Effector CD4-positive, alpha-beta T cell (primary cell): ENCODE measurements at regions not wholly inside any gene's neighbourhood (a gene's known extent, or its start where the extent isn't known, plus 50 kb on each side); places are given as distances from the start of the nearest gene placed in this dataset.

ENCODE experiments used
- DNase-seq: peaks from one replicate; pipeline ENCODE4 v3.0.0-alpha.2; 2020

GRCh38 chr18:2407961-2408360 lies 163.3 kb downstream of the METTL4 start:
- DNase-seq = no peak

DNA sequence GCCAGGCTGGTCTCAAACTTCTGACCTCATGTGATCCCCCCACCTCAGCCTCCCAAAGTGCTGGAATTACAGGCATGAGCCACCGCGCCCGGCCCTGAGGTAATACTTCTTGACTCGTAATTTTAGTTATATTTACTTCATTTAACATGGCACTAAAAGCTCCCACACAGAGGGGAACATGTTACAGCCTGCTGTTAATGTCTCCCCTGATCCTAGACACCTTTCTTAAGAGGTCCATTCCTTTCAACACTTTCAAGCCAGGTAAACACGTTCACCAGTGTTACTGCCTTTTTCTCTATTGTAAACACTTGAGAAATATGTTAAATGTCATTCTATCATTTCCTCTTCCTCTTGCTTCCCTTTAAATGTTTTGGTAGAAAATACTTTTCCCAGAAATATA lies 161.4 kb downstream of the METTL4 start:
- DNase-seq = no peak

DNA sequence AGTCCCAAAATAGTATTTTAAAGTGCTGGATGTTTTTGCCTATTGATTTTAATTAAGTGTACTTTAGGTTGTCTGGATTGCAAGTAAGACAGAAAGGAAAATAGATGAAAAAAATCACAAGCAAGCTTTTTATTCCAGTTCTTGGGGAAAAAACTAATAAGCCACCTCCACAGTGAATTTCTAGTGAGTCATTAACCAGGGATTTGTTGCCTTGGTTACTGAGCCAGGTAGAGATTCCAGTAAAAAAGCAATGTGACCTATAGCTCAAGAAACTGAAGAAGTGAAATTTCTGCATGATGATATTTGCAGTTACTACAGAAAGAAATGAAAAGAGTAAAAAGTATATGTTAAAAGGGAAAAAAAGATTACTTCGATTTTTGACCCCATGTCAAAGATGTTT lies 160.6 kb downstream of the METTL4 start:
- no peak for DNase-seq

DNA sequence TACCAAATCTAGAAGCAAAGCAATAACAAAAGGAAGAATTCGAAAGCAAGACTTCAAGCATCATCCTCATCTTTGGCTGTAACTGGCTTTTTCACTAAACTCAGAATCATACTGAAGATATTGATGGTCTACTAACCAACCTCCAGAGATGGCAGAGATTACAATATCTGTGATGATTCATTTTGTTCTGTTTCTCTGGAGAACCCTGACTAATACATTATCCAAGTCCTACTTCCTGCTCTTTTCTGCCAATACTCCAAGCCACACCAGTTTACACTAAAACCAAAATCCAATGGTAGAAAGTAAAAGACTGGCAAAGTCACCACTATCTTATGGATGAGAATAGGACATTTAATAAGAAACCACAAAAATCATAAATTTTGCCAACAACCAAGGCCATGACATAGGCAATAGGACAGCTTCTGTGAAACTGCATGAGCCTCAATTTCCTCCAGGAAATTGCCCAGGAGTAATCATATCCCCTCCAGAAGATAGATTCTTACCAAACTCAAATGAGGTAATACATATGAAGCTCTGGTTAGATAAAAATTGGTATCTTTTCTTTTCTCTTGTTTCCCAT lies 159.8 kb downstream of the METTL4 start:
- DNase-seq = no peak

DNA sequence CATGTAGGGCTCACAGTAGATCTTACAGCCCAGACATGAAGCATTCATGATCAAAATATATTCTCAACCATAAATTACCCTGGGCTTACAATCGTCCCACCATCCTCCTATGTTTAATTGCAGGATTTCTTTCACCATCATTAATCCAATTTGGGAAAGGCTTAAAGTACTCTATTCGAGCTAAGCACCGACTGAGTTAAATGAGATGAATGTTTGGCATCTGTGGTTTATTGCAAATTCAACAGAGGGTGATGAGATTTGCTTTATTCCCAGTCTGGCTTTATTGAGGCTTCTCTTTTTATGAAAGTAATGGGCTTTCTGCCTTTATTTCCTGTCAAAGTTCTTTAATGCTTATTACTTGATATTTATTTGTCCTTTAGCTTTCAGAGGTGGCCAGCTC lies 159.0 kb downstream of the METTL4 start:
- DNase-seq = no peak

DNA sequence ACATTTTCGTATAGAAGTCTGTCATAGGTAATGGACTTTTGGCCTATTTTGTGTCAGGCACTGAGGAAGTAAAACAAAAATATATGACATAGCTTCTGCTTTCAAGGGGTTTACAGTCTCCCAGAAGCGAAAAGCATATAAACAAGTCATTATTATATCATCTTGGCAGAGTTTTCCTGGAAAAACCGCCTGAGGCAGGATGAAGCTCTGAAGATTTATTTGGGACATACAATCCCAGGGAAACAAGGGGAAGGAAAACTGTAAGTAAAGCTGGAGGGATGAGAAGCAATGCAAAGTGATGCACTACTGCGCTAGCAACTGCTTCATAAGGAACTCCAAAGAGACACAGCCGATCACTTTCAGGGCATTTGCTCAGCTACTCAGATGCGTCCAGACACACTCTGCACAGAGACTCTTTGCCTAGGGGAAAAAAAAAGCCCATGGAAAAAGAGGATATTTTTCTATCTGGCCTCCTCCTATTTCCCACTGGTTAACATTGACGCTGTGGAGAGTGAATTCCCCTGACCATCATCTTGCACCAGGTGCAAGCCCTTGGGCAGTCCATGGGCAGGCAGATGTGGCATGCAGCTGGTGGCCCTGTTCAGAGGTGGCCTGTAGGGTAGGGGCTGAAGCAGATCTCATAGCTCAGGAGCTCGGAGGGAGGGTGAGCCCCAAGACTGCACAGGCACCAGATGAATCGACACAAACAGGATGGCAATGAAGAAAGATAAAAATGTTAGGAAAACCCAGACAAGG lies 158.1 kb downstream of the METTL4 start:
- no peak for DNase-seq

GRCh38 chr18:2414235-2414634 lies 157.1 kb downstream of the METTL4 start:
- no peak for DNase-seq

- no peak for DNase-seq
Measured at GRCh38 chr18:2415656-2416055, 155.6 kb downstream of the METTL4 start.

GRCh38 chr18:2417861-2418610 lies 153.3 kb downstream of the METTL4 start:
- DNase-seq = no peak

- DNase-seq = no peak
Measured at GRCh38 chr18:2420367-2420766, 150.9 kb downstream of the METTL4 start.

DNA sequence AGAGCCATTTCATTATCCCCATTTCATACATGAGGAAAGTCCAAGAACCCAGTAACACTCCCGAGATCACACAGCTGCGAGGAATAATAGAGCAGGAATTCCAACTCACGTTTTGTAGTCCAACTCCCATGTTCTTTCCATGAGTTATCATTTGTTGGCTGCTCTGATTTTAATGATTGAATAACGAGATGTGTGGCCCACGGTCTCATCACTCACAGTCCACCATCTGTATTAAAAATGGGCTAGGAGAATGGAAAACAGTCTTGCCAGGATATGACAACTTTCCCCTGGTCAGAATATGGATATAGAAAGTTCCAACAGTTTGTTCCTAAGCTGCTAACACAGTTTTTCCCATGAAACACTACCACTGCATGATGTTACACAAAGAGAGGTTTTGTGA lies 147.5 kb downstream of the METTL4 start:
- no peak for DNase-seq

DNA sequence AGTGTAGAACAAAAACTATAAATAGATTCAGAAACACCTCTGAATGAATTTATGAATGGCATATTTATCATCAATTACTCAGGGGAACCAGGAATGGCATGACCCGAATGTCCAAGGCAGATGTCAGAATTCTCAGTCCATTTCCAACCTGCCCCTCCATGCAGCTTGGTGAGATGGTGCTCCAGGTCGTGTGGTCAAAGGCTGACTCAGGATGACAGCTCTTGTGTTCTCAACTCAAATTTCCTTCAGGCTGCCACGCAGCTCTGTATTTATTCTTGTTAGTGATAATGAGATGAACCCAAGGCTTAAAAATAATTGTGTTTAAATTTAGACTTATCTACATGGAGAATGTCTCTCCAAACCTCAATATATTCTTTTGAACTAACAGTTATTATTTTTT lies 146.9 kb downstream of the METTL4 start:
- no peak for DNase-seq

DNA sequence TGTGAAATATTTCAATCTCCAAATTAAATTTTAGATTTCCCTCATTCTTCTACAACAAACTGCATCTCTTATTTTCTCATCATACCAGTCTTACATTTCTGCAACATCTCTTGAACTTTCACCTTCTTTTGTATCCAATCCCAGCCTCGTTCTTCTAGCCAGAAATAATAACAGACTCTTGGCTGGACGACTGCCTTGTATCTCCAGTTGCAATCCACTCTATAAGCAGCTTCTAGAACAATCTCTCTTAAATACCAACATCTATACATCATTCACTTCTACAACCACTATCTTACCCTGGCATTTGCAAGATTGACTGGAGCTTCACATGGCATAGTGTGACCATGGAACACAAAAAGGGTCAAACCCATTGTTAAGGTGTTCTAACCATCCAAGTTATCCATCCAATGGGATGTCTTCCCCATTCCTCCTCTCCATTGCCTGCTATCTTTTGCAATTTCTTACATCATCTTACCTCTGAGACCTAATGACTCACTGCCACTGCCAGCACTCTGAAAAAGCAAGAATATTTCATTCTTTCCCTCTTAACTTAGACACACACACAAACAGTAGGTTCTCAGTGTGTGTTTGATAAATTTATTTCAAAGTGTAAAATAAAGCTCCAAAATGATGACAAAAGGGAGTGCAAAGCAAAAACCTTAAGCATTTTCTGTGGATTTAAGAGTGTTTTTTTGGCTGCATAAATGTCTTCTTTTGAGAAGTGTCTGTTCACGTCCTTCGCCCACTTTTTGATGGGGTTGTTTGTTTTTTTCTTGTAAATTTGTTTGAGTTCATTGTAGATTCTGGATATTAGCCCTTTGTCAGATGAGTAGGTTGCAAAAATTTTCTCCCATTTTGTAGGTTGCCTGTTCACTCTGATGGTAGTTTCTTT lies 145.6 kb downstream of the METTL4 start:
- DNase-seq = no peak

DNA sequence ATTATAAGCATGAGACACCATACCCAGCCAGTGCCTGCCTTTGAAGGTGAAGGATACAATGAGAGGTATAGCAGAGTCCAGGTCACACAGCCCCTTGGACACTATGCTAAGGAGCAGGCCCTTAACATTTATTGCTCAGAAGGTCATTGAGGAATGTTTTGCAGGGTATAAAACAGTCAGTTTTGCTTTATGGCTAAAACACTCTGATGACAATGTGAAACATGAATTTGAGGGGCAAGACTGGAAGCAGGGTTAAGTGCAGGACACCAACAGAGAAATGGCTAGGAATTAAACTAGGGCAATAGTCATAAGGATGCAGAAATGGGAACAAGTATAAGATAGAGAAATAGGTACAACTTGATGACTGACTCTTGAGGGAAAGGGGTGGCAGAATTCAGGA lies 141.1 kb downstream of the METTL4 start:
- DNase-seq = no peak

- DNase-seq = no peak
Measured at GRCh38 chr18:2431806-2432205, 139.5 kb downstream of the METTL4 start.

DNA sequence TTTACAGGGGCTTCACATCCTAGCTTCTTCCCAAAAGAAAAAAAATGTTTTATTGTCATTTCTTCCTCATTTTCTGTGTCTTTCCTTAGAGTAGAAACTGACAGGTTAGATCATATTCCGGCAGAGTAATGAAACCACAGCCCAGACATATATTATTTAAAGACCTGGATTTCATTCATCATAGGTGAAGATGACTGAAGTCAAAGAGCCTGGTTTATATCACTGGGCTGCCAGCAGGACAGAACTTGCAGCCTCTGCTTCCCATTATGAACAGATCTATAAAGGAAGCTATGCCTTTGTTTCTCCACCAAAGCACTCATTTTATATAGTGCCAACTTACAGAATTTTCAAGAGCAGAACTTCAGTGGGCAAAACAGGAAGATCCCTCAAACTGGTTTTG lies 137.9 kb downstream of the METTL4 start:
- DNase-seq = no peak

GRCh38 chr18:2441544-2441943 lies 129.8 kb downstream of the METTL4 start:
- DNase-seq = no peak

DNA sequence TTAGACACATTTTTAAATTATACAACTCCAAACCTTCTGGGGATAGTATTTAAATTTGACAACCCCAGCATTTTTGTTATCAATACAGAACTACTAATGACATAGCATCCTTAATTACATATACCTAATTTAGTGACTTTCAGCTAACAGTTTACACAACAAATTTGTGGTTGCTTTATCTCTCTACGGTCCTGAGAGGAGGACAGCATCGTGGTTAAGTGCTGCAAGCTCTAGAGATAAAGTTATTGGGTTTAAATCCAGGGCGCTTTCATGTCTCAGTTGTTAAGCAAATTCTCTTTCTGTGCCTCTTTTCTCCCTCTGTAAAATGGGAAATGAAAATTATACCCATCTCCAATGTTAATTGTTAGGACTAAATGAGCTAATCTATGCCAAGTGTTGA lies 129.3 kb downstream of the METTL4 start:
- no peak for DNase-seq

DNA sequence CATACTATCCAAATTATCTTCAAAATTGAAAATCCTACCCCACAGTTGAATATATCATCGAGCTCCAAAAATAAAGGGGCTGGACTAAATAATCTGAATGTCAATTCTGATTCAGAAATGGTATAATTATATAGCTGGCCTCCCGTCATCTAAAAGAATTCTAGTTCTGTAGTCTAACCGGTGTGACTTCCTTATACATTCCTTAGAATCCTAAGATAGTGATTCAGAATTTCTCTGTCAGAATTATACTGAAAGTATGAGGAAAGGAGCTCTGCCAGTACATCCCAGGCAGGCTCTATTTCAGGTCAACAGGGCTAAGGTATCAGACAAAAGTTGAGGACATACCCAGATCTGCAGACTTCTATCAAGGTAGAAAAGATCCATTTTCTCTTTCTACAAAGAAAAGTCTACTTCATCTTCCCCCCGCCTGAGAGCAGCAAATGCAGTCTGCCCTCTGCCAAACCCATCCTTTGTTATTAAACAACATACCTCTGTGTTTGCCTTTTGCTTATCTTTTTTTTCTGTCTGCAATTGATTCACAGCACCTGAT lies 128.5 kb downstream of the METTL4 start:
- no peak for DNase-seq

- DNase-seq = no peak
Measured at GRCh38 chr18:2444201-2444875, 127.0 kb downstream of the METTL4 start.

- no peak for DNase-seq
Measured at GRCh38 chr18:2448565-2449151, 122.6 kb downstream of the METTL4 start.

- no peak for DNase-seq
Measured at GRCh38 chr18:2451556-2451955, 119.7 kb downstream of the METTL4 start.
